Sigmoid colon (tissue), 6 donors: ENCODE measurements at regions not wholly inside any gene's neighbourhood (a gene's known extent, or its start where the extent isn't known, plus 50 kb on each side); places are given as distances from the start of the nearest gene placed in this dataset.

Experiments
- DNase-seq: peaks from one replicate; pipeline ENCODE4 v3.0.0-alpha.2; 2019
- H3K27ac ChIP-seq, 4 donors: fragments of 200-600 bp; sonication (generic); one replicate each; pipeline ENCODE4 v1.5.1; 2016 to 2019; ENCODE audit warnings: mild to moderate bottlenecking in 1 of 4
- H3K27me3 ChIP-seq, 3 donors: fragments of 200-600 bp; sonication (generic); one replicate each; pipeline ENCODE4 v1.5.1; 2019; ENCODE audit warnings: mild to moderate bottlenecking in 1 of 3
- H3K36me3 ChIP-seq, 4 donors: fragments of 200-600 bp; sonication (generic); one replicate each; pipeline ENCODE4 v1.5.1; 2016 to 2019
- H3K4me1 ChIP-seq, 4 donors: fragments of 200-600 bp; sonication (generic); one replicate each; pipeline ENCODE4 v1.5.1; 2017 to 2019
- H3K4me3 ChIP-seq, 4 donors: fragments of 200-600 bp; sonication (generic); one replicate each; pipeline ENCODE4 v1.5.1; 2017 to 2019; ENCODE audit warnings: mild to moderate bottlenecking in 2 of 4, moderate library complexity in 1 of 4
- H3K9me3 ChIP-seq, 4 donors: fragments of 200-600 bp in 3 of 4; sonication (generic) in 3 of 4; one replicate each; pipeline versions ENCODE4 v1.5.1 to v1.6.1; 2013 to 2019
- EP300 ChIP-seq, 4 donors: sonication (generic); formaldehyde crosslinking; IDR thresholded peaks; one replicate each; pipeline ENCODE4 v1.6.1; 2017; ENCODE audit warnings: antibody characterized with exemption in 4 of 4
- POLR2A ChIP-seq, 2 donors: fragments of 450-650 bp; IDR thresholded peaks; one replicate each; pipeline ENCODE4 v1.6.1; 2016; ENCODE audit warnings: antibody characterized with exemption in 2 of 2, mild to moderate bottlenecking in 2 of 2, moderate library complexity in 2 of 2
- POLR2AphosphoS5 ChIP-seq, 4 donors: sonication (generic); formaldehyde crosslinking; IDR thresholded peaks; one replicate each; pipeline ENCODE4 v1.6.1; 2017; ENCODE audit warnings: antibody characterized with exemption in 4 of 4
- WGBS, 2 donors: extraction: QIAGEN DNeasy Blood & Tissue Kit; methylation state at CpG; one replicate each; pipeline ENCODE4 v1.1.7; 2013; 5-methylcytosine and 5-hydroxymethylcytosine counted together
- intact Hi-C: fragments of 100-400 bp; cut with DNase I; formaldehyde crosslinking; loops from one replicate; pipeline ENCODE4 v1.15.1; 2023
- TF ChIP-seq, protein P1 (sequence below), 4 experiments: fragments of 450-650 bp in 3 of 4; fragments of 200-600 bp in 1 of 4; IDR thresholded peaks; one replicate each; pipeline ENCODE4 v1.5.1; 2016 to 2019; ENCODE audit warnings: antibody characterized with exemption in 4 of 4, mild to moderate bottlenecking in 3 of 4, moderate library complexity in 2 of 4
- donor health status: healthy with polysubstance abuse.
- donor health status: healthy.

DNA sequence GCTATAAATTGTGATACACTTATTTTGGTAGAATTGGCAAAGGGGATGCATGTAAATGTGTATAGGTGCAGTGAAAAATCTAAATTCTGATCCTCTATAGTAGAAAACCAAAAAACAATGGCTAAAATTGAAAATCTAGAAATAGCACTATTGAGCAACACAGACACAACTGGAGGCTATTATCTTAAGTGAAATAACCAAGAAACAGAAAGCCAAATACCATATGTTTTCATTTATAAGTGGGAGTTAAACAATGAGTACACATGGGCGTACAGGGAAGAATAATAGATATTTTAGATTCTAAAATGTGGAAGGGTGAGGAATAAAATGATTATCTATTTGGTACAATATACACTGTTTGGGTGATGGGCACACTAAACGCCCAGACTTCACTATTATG is 183.2 kb upstream of the TUSC1 start:
- 74 to 76% methylated on average over 2 of the region's 2 CpGs for WGBS, 2 donors
- DNase-seq: no peak
- H3K27ac ChIP-seq: no peak overlapping the region
- H3K4me1 ChIP-seq: no peaks in the 10 kb centered on the region
- intact Hi-C loops: no loop called here
- no peaks in the 10 kb centered on the region for H3K27me3 ChIP-seq
- H3K36me3 ChIP-seq: no peaks in the 10 kb centered on the region
- TF ChIP-seq, protein P1, sequence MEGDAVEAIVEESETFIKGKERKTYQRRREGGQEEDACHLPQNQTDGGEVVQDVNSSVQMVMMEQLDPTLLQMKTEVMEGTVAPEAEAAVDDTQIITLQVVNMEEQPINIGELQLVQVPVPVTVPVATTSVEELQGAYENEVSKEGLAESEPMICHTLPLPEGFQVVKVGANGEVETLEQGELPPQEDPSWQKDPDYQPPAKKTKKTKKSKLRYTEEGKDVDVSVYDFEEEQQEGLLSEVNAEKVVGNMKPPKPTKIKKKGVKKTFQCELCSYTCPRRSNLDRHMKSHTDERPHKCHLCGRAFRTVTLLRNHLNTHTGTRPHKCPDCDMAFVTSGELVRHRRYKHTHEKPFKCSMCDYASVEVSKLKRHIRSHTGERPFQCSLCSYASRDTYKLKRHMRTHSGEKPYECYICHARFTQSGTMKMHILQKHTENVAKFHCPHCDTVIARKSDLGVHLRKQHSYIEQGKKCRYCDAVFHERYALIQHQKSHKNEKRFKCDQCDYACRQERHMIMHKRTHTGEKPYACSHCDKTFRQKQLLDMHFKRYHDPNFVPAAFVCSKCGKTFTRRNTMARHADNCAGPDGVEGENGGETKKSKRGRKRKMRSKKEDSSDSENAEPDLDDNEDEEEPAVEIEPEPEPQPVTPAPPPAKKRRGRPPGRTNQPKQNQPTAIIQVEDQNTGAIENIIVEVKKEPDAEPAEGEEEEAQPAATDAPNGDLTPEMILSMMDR (IDR thresholded peaks at IDR 0.05): no peak
- TF ChIP-seq POLR2A (IDR thresholded peaks at IDR 0.05) (no peak), POLR2AphosphoS5 (IDR thresholded peaks at IDR 0.05) (no peak), EP300 (IDR thresholded peaks at IDR 0.05) (no peak)
- no peak overlapping the region for H3K4me3 ChIP-seq
- H3K9me3 ChIP-seq: no peaks in the 10 kb centered on the region

DNA sequence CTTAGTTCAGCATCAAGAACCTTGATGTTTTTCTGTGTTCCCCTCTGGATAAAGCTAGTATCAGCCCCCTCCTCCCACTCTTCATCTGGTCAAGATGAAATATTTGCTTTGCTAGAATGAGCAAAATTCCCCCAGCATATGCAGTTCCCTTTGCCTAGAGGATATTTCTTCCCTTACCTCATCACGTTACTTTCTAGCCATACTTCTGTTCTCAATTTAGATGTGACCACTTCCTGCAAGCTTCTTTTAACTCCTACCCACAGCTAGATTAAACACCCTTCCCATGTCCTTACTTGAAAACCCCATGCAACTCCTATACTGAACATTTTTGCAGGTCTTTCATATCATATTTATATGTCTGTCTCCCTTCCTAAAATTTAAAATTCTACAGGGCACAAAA is 178.9 kb upstream of the TUSC1 start:
- WGBS, 2 donors: 40 to 54% methylated on average over 1 of the region's 1 CpG

GRCh38 chr9:25850803-25851202 is 172.6 kb upstream of the TUSC1 start:
- 42 to 46% methylated on average over 2 of the region's 2 CpGs for WGBS, 2 donors
- no peak for TF ChIP-seq EP300 (IDR thresholded peaks at IDR 0.05)
- TF ChIP-seq POLR2AphosphoS5 (IDR thresholded peaks at IDR 0.05): no peak
- TF ChIP-seq, protein P1 (IDR thresholded peaks at IDR 0.05): no peak
- TF ChIP-seq POLR2A (IDR thresholded peaks at IDR 0.05): no peak
- intact Hi-C loops: no loop called here
- Histone ChIP-seq H3K4me1 (no peaks in the 10 kb centered on the region), H3K9me3 (peaks cover 0 to 4% (median 0%) of the 10 kb centered on the region in 4 donors), H3K4me3 (no peak overlapping the region), H3K27ac (no peak overlapping the region), H3K36me3 (no peaks in the 10 kb centered on the region), H3K27me3 (no peaks in the 10 kb centered on the region)
- DNase-seq: no peak

More for the DNA sequence above, 178.9 kb upstream of the TUSC1 start:
- Histone ChIP-seq H3K4me3 (no peak overlapping the region), H3K4me1 (no peaks in the 10 kb centered on the region), H3K27me3 (no peaks in the 10 kb centered on the region), H3K27ac (no peak overlapping the region), H3K9me3 (peaks cover 0 to 2% (median 0%) of the 10 kb centered on the region in 4 donors), H3K36me3 (no peaks in the 10 kb centered on the region)
- TF ChIP-seq POLR2AphosphoS5 (IDR thresholded peaks at IDR 0.05) (no peak), EP300 (IDR thresholded peaks at IDR 0.05) (no peak), POLR2A (IDR thresholded peaks at IDR 0.05) (no peak)
- TF ChIP-seq, protein P1 (IDR thresholded peaks at IDR 0.05): no peak
- intact Hi-C loops: no loop called here
- DNase-seq: no peak

DNA sequence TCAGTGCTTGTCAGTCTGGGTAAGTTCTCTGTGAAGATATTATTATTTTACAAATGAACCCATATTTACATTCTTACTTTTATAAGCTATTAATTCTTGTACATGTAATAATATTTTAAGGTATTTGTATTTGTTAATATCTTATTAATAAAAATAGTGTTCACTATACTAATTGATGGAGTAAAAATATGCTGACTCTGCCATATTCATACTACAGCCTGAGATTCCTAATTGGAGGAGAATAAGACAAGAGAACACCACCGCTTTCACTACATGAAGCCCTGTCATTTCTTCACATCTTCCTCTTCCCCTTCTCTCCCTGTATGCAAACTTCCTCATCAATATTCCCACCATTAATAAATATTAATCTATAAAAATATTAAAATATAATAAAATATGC is 167.6 kb upstream of the TUSC1 start:
- H3K27ac ChIP-seq: no peak overlapping the region
- H3K4me3 ChIP-seq: no peak overlapping the region
- no peak for TF ChIP-seq EP300 (IDR thresholded peaks at IDR 0.05)
- TF ChIP-seq POLR2A (IDR thresholded peaks at IDR 0.05): no peak
- TF ChIP-seq, protein P1 (IDR thresholded peaks at IDR 0.05): no peak
- TF ChIP-seq POLR2AphosphoS5 (IDR thresholded peaks at IDR 0.05): no peak
- H3K27me3 ChIP-seq: no peaks in the 10 kb centered on the region
- no peaks in the 10 kb centered on the region for H3K36me3 ChIP-seq
- WGBS, 2 donors: 90 to 91% methylated on average over 1 of the region's 1 CpG
- H3K4me1 ChIP-seq: no peaks in the 10 kb centered on the region
- intact Hi-C loops: no loop called here
- DNase-seq: no peak
- peaks cover 0 to 2% (median 0%) of the 10 kb centered on the region in 4 donors for H3K9me3 ChIP-seq

- Histone ChIP-seq H3K9me3 (peaks cover 0 to 3% (median 0%) of the 10 kb centered on the region in 4 donors), H3K36me3 (no peaks in the 10 kb centered on the region), H3K4me1 (no peaks in the 10 kb centered on the region), H3K4me3 (no peak overlapping the region), H3K27me3 (no peaks in the 10 kb centered on the region), H3K27ac (no peak overlapping the region)
- TF ChIP-seq POLR2A (IDR thresholded peaks at IDR 0.05): no peak
- TF ChIP-seq, protein P1 (IDR thresholded peaks at IDR 0.05): no peak
- TF ChIP-seq POLR2AphosphoS5 (IDR thresholded peaks at IDR 0.05): no peak
- TF ChIP-seq EP300 (IDR thresholded peaks at IDR 0.05): no peak
- DNase-seq: no peak
- WGBS, 2 donors: 93% methylated on average over 7 of the region's 7 CpGs
- intact Hi-C loops: no loop called here
These were observed 152.1 kb upstream of the TUSC1 start for GRCh38 chr9:25830381-25830780.
